ENCODE measurements at regions not wholly inside any gene's neighbourhood (a gene's known extent, or its start where the extent isn't known, plus 50 kb on each side); places are given as distances from the start of the nearest gene placed in this dataset.

- in situ Hi-C loops (cut with HindIII; ENCODE audit: low pct_unique_long_range_greater_than_20kb, low sequenced_read_pairs): no loop called here
- H3K4me1 ChIP-seq (ENCODE audit: control insufficient read depth, insufficient read depth, low read length): no peaks in the 10 kb centered on the region
Observed at GRCh38 chr1:164380893-164381292, 178.1 kb upstream of the PBX1 start.

GRCh38 chr1:164382384-164382783 lies 176.6 kb upstream of the PBX1 start:
- Histone ChIP-seq H3K27me3 (ENCODE audit: control insufficient read depth, insufficient read depth, low read length) (no peaks in the 10 kb centered on the region), H3K4me3 (ENCODE audit: low read depth in 2 of 2, low read length in 2 of 2) (no peak overlapping the region), H3K4me1 (ENCODE audit: control insufficient read depth, insufficient read depth, low read length) (no peaks in the 10 kb centered on the region), H3K36me3 (ENCODE audit: control insufficient read depth, insufficient read depth, low read length) (no peaks in the 10 kb centered on the region), H3K27ac (ENCODE audit: low read length) (no peak overlapping the region), H3K9me3 (ENCODE audit: control insufficient read depth, insufficient read depth, low read depth, low read length) (no peaks in the 10 kb centered on the region)
- no peak for TF ChIP-seq SIN3A (IDR thresholded peaks at IDR 0.05; ENCODE audit: borderline replicate concordance, insufficient read depth, low read depth, low read length)
- no peak for TF ChIP-seq TCF7L2 (IDR thresholded peaks at IDR 0.05; ENCODE audit: low read depth, low read length)
- TF ChIP-seq POLR2AphosphoS5 (IDR thresholded peaks at IDR 0.05; ENCODE audit: low read depth, low read length): no peak
- TF ChIP-seq, protein P1, sequence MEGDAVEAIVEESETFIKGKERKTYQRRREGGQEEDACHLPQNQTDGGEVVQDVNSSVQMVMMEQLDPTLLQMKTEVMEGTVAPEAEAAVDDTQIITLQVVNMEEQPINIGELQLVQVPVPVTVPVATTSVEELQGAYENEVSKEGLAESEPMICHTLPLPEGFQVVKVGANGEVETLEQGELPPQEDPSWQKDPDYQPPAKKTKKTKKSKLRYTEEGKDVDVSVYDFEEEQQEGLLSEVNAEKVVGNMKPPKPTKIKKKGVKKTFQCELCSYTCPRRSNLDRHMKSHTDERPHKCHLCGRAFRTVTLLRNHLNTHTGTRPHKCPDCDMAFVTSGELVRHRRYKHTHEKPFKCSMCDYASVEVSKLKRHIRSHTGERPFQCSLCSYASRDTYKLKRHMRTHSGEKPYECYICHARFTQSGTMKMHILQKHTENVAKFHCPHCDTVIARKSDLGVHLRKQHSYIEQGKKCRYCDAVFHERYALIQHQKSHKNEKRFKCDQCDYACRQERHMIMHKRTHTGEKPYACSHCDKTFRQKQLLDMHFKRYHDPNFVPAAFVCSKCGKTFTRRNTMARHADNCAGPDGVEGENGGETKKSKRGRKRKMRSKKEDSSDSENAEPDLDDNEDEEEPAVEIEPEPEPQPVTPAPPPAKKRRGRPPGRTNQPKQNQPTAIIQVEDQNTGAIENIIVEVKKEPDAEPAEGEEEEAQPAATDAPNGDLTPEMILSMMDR (IDR thresholded peaks at IDR 0.05): no peak
- TF ChIP-seq, protein P2, sequence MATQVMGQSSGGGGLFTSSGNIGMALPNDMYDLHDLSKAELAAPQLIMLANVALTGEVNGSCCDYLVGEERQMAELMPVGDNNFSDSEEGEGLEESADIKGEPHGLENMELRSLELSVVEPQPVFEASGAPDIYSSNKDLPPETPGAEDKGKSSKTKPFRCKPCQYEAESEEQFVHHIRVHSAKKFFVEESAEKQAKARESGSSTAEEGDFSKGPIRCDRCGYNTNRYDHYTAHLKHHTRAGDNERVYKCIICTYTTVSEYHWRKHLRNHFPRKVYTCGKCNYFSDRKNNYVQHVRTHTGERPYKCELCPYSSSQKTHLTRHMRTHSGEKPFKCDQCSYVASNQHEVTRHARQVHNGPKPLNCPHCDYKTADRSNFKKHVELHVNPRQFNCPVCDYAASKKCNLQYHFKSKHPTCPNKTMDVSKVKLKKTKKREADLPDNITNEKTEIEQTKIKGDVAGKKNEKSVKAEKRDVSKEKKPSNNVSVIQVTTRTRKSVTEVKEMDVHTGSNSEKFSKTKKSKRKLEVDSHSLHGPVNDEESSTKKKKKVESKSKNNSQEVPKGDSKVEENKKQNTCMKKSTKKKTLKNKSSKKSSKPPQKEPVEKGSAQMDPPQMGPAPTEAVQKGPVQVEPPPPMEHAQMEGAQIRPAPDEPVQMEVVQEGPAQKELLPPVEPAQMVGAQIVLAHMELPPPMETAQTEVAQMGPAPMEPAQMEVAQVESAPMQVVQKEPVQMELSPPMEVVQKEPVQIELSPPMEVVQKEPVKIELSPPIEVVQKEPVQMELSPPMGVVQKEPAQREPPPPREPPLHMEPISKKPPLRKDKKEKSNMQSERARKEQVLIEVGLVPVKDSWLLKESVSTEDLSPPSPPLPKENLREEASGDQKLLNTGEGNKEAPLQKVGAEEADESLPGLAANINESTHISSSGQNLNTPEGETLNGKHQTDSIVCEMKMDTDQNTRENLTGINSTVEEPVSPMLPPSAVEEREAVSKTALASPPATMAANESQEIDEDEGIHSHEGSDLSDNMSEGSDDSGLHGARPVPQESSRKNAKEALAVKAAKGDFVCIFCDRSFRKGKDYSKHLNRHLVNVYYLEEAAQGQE (IDR thresholded peaks at IDR 0.05; ENCODE audit: insufficient read depth in 1 of 2, low read depth in 2 of 2, low read length in 1 of 2): no peak
- CTCF ChIA-PET: no interaction called here
- DNase-seq (ENCODE audit: low read depth, low spot score): no peak
- intact Hi-C loops (cut with micrococcal nuclease; ENCODE audit: unreplicated experiment): no loop called here
- ATAC-seq: no peak
- in situ Hi-C loops (cut with HindIII; ENCODE audit: low pct_unique_long_range_greater_than_20kb, low sequenced_read_pairs): no loop called here
- POLR2A ChIA-PET: no interaction called here
- no TSS peak for BruUV-seq (replicated peaks)

More at GRCh38 chr1:164380893-164381292, 178.1 kb upstream of the PBX1 start:
- Histone ChIP-seq H3K4me3 (ENCODE audit: low read depth in 2 of 2, low read length in 2 of 2) (no peak overlapping the region), H3K27me3 (ENCODE audit: control insufficient read depth, insufficient read depth, low read length) (no peaks in the 10 kb centered on the region), H3K9me3 (ENCODE audit: control insufficient read depth, insufficient read depth, low read depth, low read length) (no peaks in the 10 kb centered on the region), H3K36me3 (ENCODE audit: control insufficient read depth, insufficient read depth, low read length) (no peaks in the 10 kb centered on the region), H3K27ac (ENCODE audit: low read length) (no peak overlapping the region)
- CTCF ChIA-PET: no interaction called here
- POLR2A ChIA-PET: no interaction called here
- ATAC-seq: no peak
- no TSS peak for BruUV-seq (replicated peaks)
- DNase-seq (ENCODE audit: low read depth, low spot score): no peak
- no peak for TF ChIP-seq TCF7L2 (IDR thresholded peaks at IDR 0.05; ENCODE audit: low read depth, low read length)
- no peak for TF ChIP-seq POLR2AphosphoS5 (IDR thresholded peaks at IDR 0.05; ENCODE audit: low read depth, low read length)
- TF ChIP-seq, protein P2 (IDR thresholded peaks at IDR 0.05; ENCODE audit: insufficient read depth in 1 of 2, low read depth in 2 of 2, low read length in 1 of 2): no peak
- TF ChIP-seq, protein P1 (IDR thresholded peaks at IDR 0.05): no peak
- no peak for TF ChIP-seq SIN3A (IDR thresholded peaks at IDR 0.05; ENCODE audit: borderline replicate concordance, insufficient read depth, low read depth, low read length)
- intact Hi-C loops (cut with micrococcal nuclease; ENCODE audit: unreplicated experiment): no loop called here
